K562 (cell line): ENCODE measurements at regions not wholly inside any gene's neighbourhood (a gene's known extent, or its start where the extent isn't known, plus 50 kb on each side); places are given as distances from the start of the nearest gene placed in this dataset.

Experiments used
- ATF3 ChIP-seq, 2 experiments: fragments of 450-650 bp in 1 of 2; sonication (generic) in 1 of 2; formaldehyde crosslinking in 1 of 2; IDR thresholded peaks in 1 of 2; conservative IDR thresholded peaks in 1 of 2; 2 replicates each; pipeline versions ENCODE4 v1.6.1 to v1.8.1; 2016 to 2023; ENCODE audit warnings: mild to moderate bottlenecking in 2 of 2, moderate library complexity in 2 of 2, inconsistent platforms in 1 of 2, missing genetic modification reagents in 1 of 2
- ATF4 ChIP-seq: fragments of 450-650 bp; formaldehyde crosslinking; IDR thresholded peaks from 2 replicates; pipeline ENCODE4 v1.4.0; 2022; ENCODE audit warnings: mild to moderate bottlenecking, moderate library complexity
- BCOR ChIP-seq: fragments of 450-650 bp; IDR thresholded peaks from 2 replicates; pipeline ENCODE4 v1.6.1; 2016
- KLF6 ChIP-seq: fragments of 250-450 bp; sonication (Bioruptor Pico); IDR thresholded peaks from 2 replicates; pipeline ENCODE4 v1.4.0; 2020; ENCODE audit warnings: mild to moderate bottlenecking, moderate library complexity, borderline replicate concordance
- MEIS2 ChIP-seq: fragments of 450-650 bp; IDR thresholded peaks from 2 replicates; pipeline ENCODE4 v1.6.1; 2014; ENCODE audit warnings: mild to moderate bottlenecking; ENCODE audit not compliant: partially characterized antibody
- NFRKB ChIP-seq: fragments of 450-650 bp; IDR thresholded peaks from 2 replicates; pipeline ENCODE4 v1.6.1; 2016; ENCODE audit warnings: low read depth
- SAP30 ChIP-seq: fragments of 200-600 bp; sonication (generic); IDR thresholded peaks from 2 replicates; pipeline ENCODE4 v1.6.1; 2012; ENCODE audit warnings: borderline replicate concordance, low read depth, mild to moderate bottlenecking, moderate library complexity, low read length, control low read depth, inconsistent platforms; ENCODE audit not compliant: insufficient read depth, poor library complexity, severe bottlenecking

- TF ChIP-seq ATF3 (IDR thresholded peaks at IDR 0.05) (no peak), ATF3 (CRISPR knock-in tag; conservative IDR thresholded peaks at IDR 0.05) (no peak), SAP30 (no peak), NFRKB (no peak), ATF4 (CRISPR knock-in tag) (no peak), MEIS2 (no peak), BCOR (no peak), KLF6 (no peak)
Observed at GRCh38 chr3:148373961-148374360, 323.7 kb upstream of the AGTR1 start.
